Keratinocyte (primary cell): ENCODE measurements at regions not wholly inside any gene's neighbourhood (a gene's known extent, or its start where the extent isn't known, plus 50 kb on each side); places are given as distances from the start of the nearest gene placed in this dataset.

Experiments
- DNase-seq: peaks from one replicate; pipeline ENCODE4 v3.0.0-alpha.2; 2011; ENCODE audit warnings: low read depth, missing footprints, low spot score
- FAIRE-seq: peaks from 2 replicates; lab custom pipeline; 2011; peaks lifted over from hg19 to GRCh38; lab: Jason Lieb, UNC
- H2AFZ ChIP-seq: 2 replicates; pipeline ENCODE4 v1.6.0; 2012; ENCODE audit warnings: low read length, control low read depth, inconsistent platforms; ENCODE audit not compliant: control insufficient read depth
- H3K27ac ChIP-seq: 2 replicates; pipeline ENCODE4 v1.5.1; 2011; ENCODE audit warnings: low read length; ENCODE audit not compliant: control insufficient read depth, insufficient read depth
- H3K27me3 ChIP-seq: 3 replicates; pipeline ENCODE4 v1.6.0; 2011; ENCODE audit warnings: low read length; ENCODE audit not compliant: control insufficient read depth, insufficient read depth; ENCODE audit errors: extremely low read depth
- H3K36me3 ChIP-seq, 2 experiments: 2 replicates in 1 of 2; 3 replicates in 1 of 2; pipeline ENCODE4 v1.5.1; 2011; ENCODE audit warnings: low read length in 2 of 2, mild to moderate bottlenecking in 1 of 2; ENCODE audit not compliant: control insufficient read depth in 2 of 2, insufficient read depth in 2 of 2; ENCODE audit errors: extremely low read depth in 1 of 2
- H3K4me1 ChIP-seq: 3 replicates; pipeline ENCODE4 v1.5.1; 2011; ENCODE audit warnings: low read length; ENCODE audit not compliant: control insufficient read depth, insufficient read depth; ENCODE audit errors: extremely low read depth
- H3K4me2 ChIP-seq: 3 replicates; pipeline ENCODE4 v1.6.0; 2011; ENCODE audit warnings: low read depth, low read length; ENCODE audit not compliant: control insufficient read depth, insufficient read depth; ENCODE audit errors: extremely low read depth
- H3K4me3 ChIP-seq, 3 experiments: fragments of 200-600 bp in 1 of 3; sonication (generic) in 1 of 3; 2 replicates in 2 of 3; 3 replicates in 1 of 3; pipeline ENCODE4 v1.5.1; 2011 to 2016; ENCODE audit warnings: low read length in 3 of 3, mild to moderate bottlenecking in 3 of 3, control low read depth in 2 of 3, inconsistent platforms in 1 of 3, low read depth in 1 of 3, mixed read lengths in 1 of 3, mixed run types in 1 of 3, moderate library complexity in 1 of 3; ENCODE audit not compliant: control insufficient read depth in 2 of 3, insufficient read depth in 2 of 3; ENCODE audit errors: extremely low read depth in 1 of 3
- H3K79me2 ChIP-seq: 2 replicates; pipeline ENCODE4 v1.6.0; 2012; ENCODE audit warnings: low read length; ENCODE audit not compliant: control insufficient read depth, insufficient read depth
- H3K9ac ChIP-seq: 3 replicates; pipeline ENCODE4 v1.6.0; 2011; ENCODE audit warnings: low read length; ENCODE audit not compliant: control insufficient read depth, insufficient read depth; ENCODE audit errors: extremely low read depth
- H3K9me1 ChIP-seq: 3 replicates; pipeline ENCODE4 v1.6.0; 2011; ENCODE audit warnings: low read length; ENCODE audit not compliant: control insufficient read depth, insufficient read depth; ENCODE audit errors: extremely low read depth
- H3K9me3 ChIP-seq: 2 replicates; pipeline ENCODE4 v1.5.1; 2012; ENCODE audit warnings: low read depth, low read length; ENCODE audit not compliant: control insufficient read depth
- H4K20me1 ChIP-seq: 3 replicates; pipeline ENCODE4 v1.6.0; 2011; ENCODE audit warnings: low read length; ENCODE audit not compliant: control insufficient read depth, insufficient read depth; ENCODE audit errors: extremely low read depth
- CTCF ChIP-seq, 3 experiments: IDR thresholded peaks in 1 of 3; conservative IDR thresholded peaks in 1 of 3; optimal IDR thresholded peaks in 1 of 3; 2 replicates in 2 of 3; 3 replicates in 1 of 3; pipeline versions ENCODE3 to v1.5.1; 2011; ENCODE audit warnings: low read length in 3 of 3, mild to moderate bottlenecking in 3 of 3, moderate library complexity in 2 of 3, control low read depth in 1 of 3, inconsistent platforms in 1 of 3; ENCODE audit not compliant: insufficient read depth in 2 of 3; ENCODE audit errors: extremely low read depth in 1 of 3
- EZH2 ChIP-seq: IDR thresholded peaks from one replicate; pipeline ENCODE4 v1.6.1; 2012; ENCODE audit warnings: inconsistent platforms, mild to moderate bottlenecking, low read length, moderate library complexity
- dilution Hi-C: fragments of 300-500 bp; cut with MboI; formaldehyde crosslinking; loops from one replicate; pipeline ENCODE4 v1.7.0; 2020; ENCODE audit warnings: low sequenced_read_pairs; ENCODE audit not compliant: extremely low pct_ligation_motif_present

- H3K9me1 ChIP-seq: no peaks in the 10 kb centered on the region
- TF ChIP-seq EZH2 (no peak), CTCF (optimal IDR thresholded peaks at IDR 0.05 in 1 of 3, IDR thresholded peaks at IDR 0.05 in 1 of 3, conservative IDR thresholded peaks at IDR 0.05 in 1 of 3; ENCODE audit: extremely low read depth in 1 of 3, insufficient read depth in 2 of 3, low read length in 3 of 3) (no peak)
- DNase-seq (no peak), FAIRE-seq (no peak)
- no peaks in the 10 kb centered on the region for H3K9me3 ChIP-seq
- dilution Hi-C loops: no loop called here
- H3K4me3 ChIP-seq: no peak overlapping the region
- no peaks in the 10 kb centered on the region for H3K27me3 ChIP-seq
- H3K4me1 ChIP-seq: peaks cover 7% of the 10 kb centered on the region
- H3K79me2 ChIP-seq: no peaks in the 10 kb centered on the region
- H3K27ac ChIP-seq: no peak overlapping the region
- H3K9ac ChIP-seq: no peak overlapping the region
- no peak overlapping the region for H3K4me2 ChIP-seq
- no peaks in the 10 kb centered on the region for H4K20me1 ChIP-seq
- no peaks in the 10 kb centered on the region for H3K36me3 ChIP-seq
- no peak overlapping the region for H2AFZ ChIP-seq
Measured at GRCh38 chr2:57759131-57759530, 287.5 kb upstream of the VRK2 start.

DNA sequence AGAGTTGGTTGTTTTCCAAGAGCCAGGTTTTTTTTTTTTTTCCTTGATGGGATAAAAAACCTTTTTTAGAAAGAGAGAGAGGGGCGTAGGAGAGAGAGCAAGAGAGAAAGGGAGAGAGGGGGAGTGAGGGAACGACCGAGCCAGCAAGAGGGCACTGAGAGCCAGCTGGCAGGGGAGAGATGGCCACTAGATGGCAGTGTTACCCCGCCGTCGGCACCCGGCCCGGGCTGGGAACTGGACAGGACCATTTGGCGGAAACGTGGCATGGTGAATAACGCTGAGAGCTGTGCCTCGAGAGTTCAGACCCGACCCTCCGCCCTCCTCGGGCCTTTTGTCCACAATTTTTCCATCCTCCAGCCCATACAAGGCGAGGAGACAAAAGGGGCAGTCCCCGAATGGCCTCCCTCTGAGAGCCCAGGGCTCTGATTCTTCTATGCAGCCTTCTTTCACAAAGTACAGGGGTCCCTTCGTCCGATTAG, 286.7 kb upstream of the VRK2 start:
- Histone ChIP-seq H2AFZ (peak overlapping the region; percentile 62), H3K27ac (no peak overlapping the region), H3K27me3 (no peaks in the 10 kb centered on the region), H3K9me3 (no peaks in the 10 kb centered on the region), H3K79me2 (no peaks in the 10 kb centered on the region), H3K36me3 (no peaks in the 10 kb centered on the region), H3K9ac (no peak overlapping the region), H3K4me2 (peak overlapping the region; percentile 54), H3K9me1 (no peaks in the 10 kb centered on the region), H3K4me1 (peaks cover 7% of the 10 kb centered on the region), H3K4me3 (peak overlapping the region in 2 of 3 experiments; percentile 7 to 15), H4K20me1 (no peaks in the 10 kb centered on the region)
- FAIRE-seq (peak; percentile 75), DNase-seq (no peak)
- peak; percentile 89 to 100 (median 99) for TF ChIP-seq CTCF (optimal IDR thresholded peaks at IDR 0.05 in 1 of 3, IDR thresholded peaks at IDR 0.05 in 1 of 3, conservative IDR thresholded peaks at IDR 0.05 in 1 of 3; ENCODE audit: extremely low read depth in 1 of 3, insufficient read depth in 2 of 3, low read length in 3 of 3)
- no peak for TF ChIP-seq EZH2
- dilution Hi-C loops: no loop called here
